Osteoblast (primary cell): ENCODE measurements at regions not wholly inside any gene's neighbourhood (a gene's known extent, or its start where the extent isn't known, plus 50 kb on each side); places are given as distances from the start of the nearest gene placed in this dataset.

Experiments used
- DNase-seq: peaks from one replicate; pipeline ENCODE4 v3.0.0; 2011; ENCODE audit warnings: low spot score, mixed read lengths; ENCODE audit not compliant: insufficient read length; ENCODE audit errors: missing footprints
- H2AFZ ChIP-seq: 2 replicates; pipeline ENCODE4 v1.6.0; 2011; ENCODE audit warnings: mild to moderate bottlenecking, low read length
- H3K27ac ChIP-seq: 2 replicates; pipeline ENCODE4 v1.5.1; 2011; ENCODE audit warnings: mild to moderate bottlenecking, low read depth, low read length, moderate library complexity
- H3K27me3 ChIP-seq: 2 replicates; pipeline ENCODE4 v1.6.0; 2012; ENCODE audit warnings: mild to moderate bottlenecking, control low read depth, inconsistent platforms, low read length, moderate library complexity; ENCODE audit not compliant: insufficient read depth
- H3K36me3 ChIP-seq: 2 replicates; pipeline ENCODE4 v1.5.1; 2011; ENCODE audit warnings: mild to moderate bottlenecking, low read length, control low read depth, moderate library complexity; ENCODE audit not compliant: insufficient read depth
- H3K4me1 ChIP-seq: 2 replicates; pipeline ENCODE4 v1.5.1; 2011; ENCODE audit warnings: mild to moderate bottlenecking, low read length, control low read depth, moderate library complexity; ENCODE audit not compliant: insufficient read depth
- H3K4me2 ChIP-seq: 2 replicates; pipeline ENCODE4 v1.6.0; 2011; ENCODE audit warnings: mild to moderate bottlenecking, low read length; ENCODE audit not compliant: insufficient read depth
- H3K4me3 ChIP-seq: fragments of 200-600 bp; sonication (generic); 3 replicates; pipeline ENCODE4 v1.5.1; 2012; ENCODE audit warnings: mild to moderate bottlenecking, low read length, inconsistent platforms; ENCODE audit not compliant: insufficient read depth
- H3K79me2 ChIP-seq: 2 replicates; pipeline ENCODE4 v1.6.0; 2012; ENCODE audit warnings: mild to moderate bottlenecking, low read length, control low read depth, inconsistent platforms; ENCODE audit not compliant: insufficient read depth
- H3K9me3 ChIP-seq: 2 replicates; pipeline ENCODE4 v1.5.1; 2011; ENCODE audit warnings: low read depth, low read length, control low read depth
- H4K20me1 ChIP-seq: 2 replicates; pipeline ENCODE4 v1.6.0; 2012; ENCODE audit warnings: mild to moderate bottlenecking, low read length, control low read depth; ENCODE audit not compliant: insufficient read depth
- CTCF ChIP-seq: IDR thresholded peaks from 2 replicates; pipeline ENCODE4 v1.5.1; 2011; ENCODE audit warnings: mild to moderate bottlenecking, low read depth, low read length, moderate library complexity; ENCODE audit errors: extremely low read depth

- H3K9me3 ChIP-seq: no peaks in the 10 kb centered on the region
- no peaks in the 10 kb centered on the region for H3K27me3 ChIP-seq
- H3K4me2 ChIP-seq: no peak overlapping the region
- H3K4me1 ChIP-seq: peaks cover 22% of the 10 kb centered on the region
- no peak for TF ChIP-seq CTCF
- no peaks in the 10 kb centered on the region for H3K36me3 ChIP-seq
- H3K27ac ChIP-seq: no peak overlapping the region
- H2AFZ ChIP-seq: no peak overlapping the region
- DNase-seq: peak; percentile 34
- H4K20me1 ChIP-seq: no peaks in the 10 kb centered on the region
- H3K4me3 ChIP-seq: no peak overlapping the region
- no peaks in the 10 kb centered on the region for H3K79me2 ChIP-seq
Measured at GRCh38 chr7:155226261-155227003, 71.2 kb upstream of the INSIG1 start.

DNA sequence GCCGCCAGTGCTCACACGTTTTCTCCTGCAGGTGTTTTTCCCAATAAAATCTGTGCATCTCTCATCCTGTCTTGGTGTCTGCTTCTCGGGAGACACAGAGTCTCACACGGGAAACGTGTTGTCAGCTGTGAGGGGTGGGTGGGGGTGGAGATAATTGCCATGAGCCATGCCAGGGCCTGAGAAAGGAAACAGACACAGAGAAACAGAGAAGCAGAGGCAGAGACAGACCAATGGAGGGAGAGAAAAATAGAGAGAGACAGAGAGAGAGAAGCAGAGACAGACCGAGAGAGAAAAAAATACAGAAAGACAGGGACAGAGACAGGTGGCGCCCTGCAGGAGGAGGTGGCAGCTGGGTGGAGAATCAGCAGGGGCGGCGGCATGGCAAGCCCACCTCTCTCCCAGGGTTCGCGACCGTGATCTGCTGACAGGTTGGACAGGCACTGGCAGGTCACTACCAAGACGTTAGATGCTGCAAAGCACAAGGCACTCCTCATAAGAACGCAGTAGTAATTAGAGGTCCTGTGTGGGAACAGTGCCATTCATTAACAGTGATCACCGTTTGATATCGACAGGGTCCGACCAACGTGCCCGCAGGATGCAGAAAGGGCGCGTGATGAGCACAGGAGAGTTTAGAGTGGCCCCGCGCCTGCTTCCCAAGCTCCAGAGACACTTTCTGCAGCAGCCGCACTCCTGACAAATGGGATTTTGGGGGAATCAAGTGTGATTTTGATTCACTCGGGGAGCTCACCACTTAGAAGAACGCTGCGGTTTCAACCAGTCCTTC lies 70.5 kb upstream of the INSIG1 start:
- no peak overlapping the region for H3K4me3 ChIP-seq
- H3K4me2 ChIP-seq: no peak overlapping the region
- no peak overlapping the region for H3K27ac ChIP-seq
- no peaks in the 10 kb centered on the region for H3K36me3 ChIP-seq
- no peaks in the 10 kb centered on the region for H3K9me3 ChIP-seq
- peak; percentile 54 for DNase-seq
- H3K27me3 ChIP-seq: no peaks in the 10 kb centered on the region
- peaks cover 19% of the 10 kb centered on the region for H3K4me1 ChIP-seq
- H4K20me1 ChIP-seq: no peaks in the 10 kb centered on the region
- no peaks in the 10 kb centered on the region for H3K79me2 ChIP-seq
- TF ChIP-seq CTCF: no peak
- H2AFZ ChIP-seq: no peak overlapping the region

DNA sequence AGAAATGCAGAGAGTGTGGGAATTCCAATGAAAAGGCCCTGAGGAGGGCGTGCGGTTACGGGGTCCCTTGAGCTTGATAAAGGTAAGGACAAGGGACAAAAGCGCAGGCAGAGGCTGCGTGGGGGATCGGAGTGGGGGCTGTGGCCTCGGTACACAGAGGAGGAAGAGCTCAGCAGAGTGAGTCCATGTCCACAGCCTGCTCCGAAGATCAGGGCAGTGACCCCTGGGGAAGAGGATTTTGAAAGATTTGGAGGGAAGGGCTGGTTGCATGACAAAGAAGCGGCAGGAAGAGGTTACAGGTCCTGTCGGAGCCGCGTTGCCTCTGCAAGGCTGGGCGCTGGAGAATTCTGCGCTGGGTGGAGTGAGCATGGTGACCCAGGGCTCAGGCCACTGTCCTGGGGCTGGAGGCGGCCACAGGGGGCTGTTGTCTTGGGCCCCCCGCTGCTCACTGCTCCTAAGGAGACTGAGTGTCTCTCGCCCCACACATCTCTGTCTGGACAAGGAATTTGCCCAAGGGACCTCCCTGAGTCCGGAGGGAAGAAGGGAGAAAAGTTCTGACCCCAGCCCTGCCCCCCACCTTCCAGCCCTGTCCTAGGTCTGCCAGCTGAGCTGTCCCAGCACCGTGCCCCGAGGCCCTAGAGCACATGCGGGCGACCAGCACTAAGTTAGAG lies 69.8 kb upstream of the INSIG1 start:
- no peak for TF ChIP-seq CTCF
- Histone ChIP-seq H2AFZ (no peak overlapping the region), H4K20me1 (no peaks in the 10 kb centered on the region), H3K9me3 (no peaks in the 10 kb centered on the region), H3K36me3 (no peaks in the 10 kb centered on the region), H3K27ac (peak overlapping the region; percentile 81), H3K4me3 (no peak overlapping the region), H3K4me1 (peaks cover 14% of the 10 kb centered on the region), H3K4me2 (no peak overlapping the region), H3K79me2 (no peaks in the 10 kb centered on the region), H3K27me3 (no peaks in the 10 kb centered on the region)
- DNase-seq: no peak

GRCh38 chr7:155228459-155228845 lies 69.2 kb upstream of the INSIG1 start:
- peak overlapping the region; percentile 81 for H3K27ac ChIP-seq
- no peak overlapping the region for H3K4me2 ChIP-seq
- no peaks in the 10 kb centered on the region for H4K20me1 ChIP-seq
- H3K36me3 ChIP-seq: no peaks in the 10 kb centered on the region
- H3K9me3 ChIP-seq: no peaks in the 10 kb centered on the region
- H2AFZ ChIP-seq: peak overlapping the region; percentile 5
- DNase-seq: peak; percentile 95
- H3K79me2 ChIP-seq: no peaks in the 10 kb centered on the region
- H3K4me3 ChIP-seq: no peak overlapping the region
- peaks cover 14% of the 10 kb centered on the region for H3K4me1 ChIP-seq
- H3K27me3 ChIP-seq: no peaks in the 10 kb centered on the region
- TF ChIP-seq CTCF: no peak
